ENCODE measurements at regions not wholly inside any gene's neighbourhood (a gene's known extent, or its start where the extent isn't known, plus 50 kb on each side); places are given as distances from the start of the nearest gene placed in this dataset.
"Not testable (repeated sequence)": the region's sequence is repeated elsewhere in the genome, so short reads cannot be mapped to it uniquely, and the experiment has no call there.

GRCh38 chrX:25522443-25523010 lies 506.8 kb upstream of the ARX start:
- not testable (repeated sequence) for TF ChIP-seq POLR2AphosphoS5 (IDR thresholded peaks at IDR 0.05; ENCODE audit: borderline replicate concordance, low read depth, low read length); EZH2 (IDR thresholded peaks at IDR 0.05)
